GM18505 (cell line): ENCODE measurements at regions not wholly inside any gene's neighbourhood (a gene's known extent, or its start where the extent isn't known, plus 50 kb on each side); places are given as distances from the start of the nearest gene placed in this dataset.

Experiments used
- ATAC-seq: cut with Tn5 transposase; IDR thresholded peaks from one replicate; pipeline ENCODE4 v1.9.1; 2021; ENCODE audit not compliant: unreplicated experiment
- POLR2A ChIP-seq: IDR thresholded peaks from 4 replicates; pipeline ENCODE4 v1.6.1; 2011; ENCODE audit warnings: borderline replicate concordance; ENCODE audit not compliant: insufficient read depth, insufficient read length; ENCODE audit errors: extremely low read depth

- no peak for ATAC-seq
- TF ChIP-seq POLR2A: no peak
Observed at GRCh38 chr7:155138204-155138603, 68.1 kb downstream of the HTR5A start.

- ATAC-seq: no peak
- TF ChIP-seq POLR2A: no peak
Observed at GRCh38 chr7:155141562-155141961, 71.4 kb downstream of the HTR5A start.

GRCh38 chr7:155143381-155143780, 73.3 kb downstream of the HTR5A start:
- TF ChIP-seq POLR2A: no peak
- ATAC-seq: no peak

- no peak for ATAC-seq
- no peak for TF ChIP-seq POLR2A
Observed at GRCh38 chr7:155144371-155144770, 74.2 kb downstream of the HTR5A start.

GRCh38 chr7:155145477-155146255, 75.5 kb downstream of the HTR5A start:
- no peak for TF ChIP-seq POLR2A
- ATAC-seq: no peak

- no peak for ATAC-seq
- TF ChIP-seq POLR2A: no peak
Observed at GRCh38 chr7:155147172-155147571, 77.0 kb downstream of the HTR5A start.

GRCh38 chr7:155147624-155148023, 77.5 kb downstream of the HTR5A start:
- TF ChIP-seq POLR2A: no peak
- ATAC-seq: no peak

GRCh38 chr7:155153676-155154075, 83.6 kb downstream of the HTR5A start:
- no peak for ATAC-seq
- TF ChIP-seq POLR2A: no peak

GRCh38 chr7:155154586-155154985, 84.5 kb downstream of the HTR5A start:
- TF ChIP-seq POLR2A: no peak
- ATAC-seq: no peak

GRCh38 chr7:155161690-155162089, 91.6 kb downstream of the HTR5A start:
- ATAC-seq: no peak
- TF ChIP-seq POLR2A: no peak

GRCh38 chr7:155162422-155162821, 92.3 kb downstream of the HTR5A start:
- no peak for ATAC-seq
- TF ChIP-seq POLR2A: no peak

- no peak for TF ChIP-seq POLR2A
- ATAC-seq: no peak
Observed at GRCh38 chr7:155163696-155164095, 93.6 kb downstream of the HTR5A start.

GRCh38 chr7:155164316-155164715, 94.2 kb downstream of the HTR5A start:
- no peak for ATAC-seq
- no peak for TF ChIP-seq POLR2A

GRCh38 chr7:155166108-155166507, 96.0 kb downstream of the HTR5A start:
- TF ChIP-seq POLR2A: no peak
- ATAC-seq: no peak
